Common myeloid progenitor, CD34-positive (primary cell): ENCODE measurements at regions not wholly inside any gene's neighbourhood (a gene's known extent, or its start where the extent isn't known, plus 50 kb on each side); places are given as distances from the start of the nearest gene placed in this dataset.

Experiments
- CTCF ChIA-PET: fragments of 350-600 bp; sonication (Branson Sonifier 250); formaldehyde crosslinking; loops from one replicate; lab custom pipeline; 2021; ENCODE audit warnings: antibody characterized with exemption; lab: Charles Lee
- POLR2A ChIA-PET: fragments of 350-600 bp; sonication (Branson Sonifier 250); formaldehyde crosslinking; loops from one replicate; lab custom pipeline; 2021; ENCODE audit warnings: antibody characterized with exemption; lab: Charles Lee
- DNase-seq, 3 donors: peaks; one replicate each; pipeline versions ENCODE4 v3.0.0 to v3.0.0-alpha.2; 2013
- H3K27ac ChIP-seq, 2 experiments: 1 replicate in 1 of 2; 2 replicates in 1 of 2; pipeline ENCODE4 v1.7.0; 2013; ENCODE audit warnings: inconsistent platforms in 2 of 2, low read length in 2 of 2, mild to moderate bottlenecking in 2 of 2, low read depth in 1 of 2, moderate library complexity in 1 of 2; ENCODE audit not compliant: severe bottlenecking in 2 of 2, insufficient read depth in 1 of 2, poor library complexity in 1 of 2
- H3K27me3 ChIP-seq, 5 experiments: replicated peaks in 2 of 5; 1 replicate in 3 of 5; 2 replicates in 2 of 5; pipeline versions ENCODE4 v1.6.1 to v1.7.0; 2013; ENCODE audit warnings: low read length in 4 of 5, mild to moderate bottlenecking in 2 of 5, moderate library complexity in 2 of 5, inconsistent platforms in 1 of 5; ENCODE audit not compliant: insufficient read depth in 5 of 5, control insufficient read depth in 4 of 5
- H3K36me3 ChIP-seq, 4 experiments: 1 replicate in 2 of 4; 2 replicates in 2 of 4; pipeline versions ENCODE4 v1.6.1 to v1.7.0; 2013; ENCODE audit warnings: low read length in 3 of 4, control low read depth in 1 of 4, mild to moderate bottlenecking in 1 of 4; ENCODE audit not compliant: control insufficient read depth in 4 of 4, insufficient read depth in 4 of 4
- H3K4me1 ChIP-seq, 4 experiments: 1 replicate in 3 of 4; 2 replicates in 1 of 4; pipeline versions ENCODE4 v1.6.1 to v1.7.1; 2013; ENCODE audit warnings: low read length in 3 of 4, mild to moderate bottlenecking in 3 of 4, control low read depth in 1 of 4, inconsistent platforms in 1 of 4, moderate library complexity in 1 of 4; ENCODE audit not compliant: control insufficient read depth in 4 of 4, insufficient read depth in 4 of 4; ENCODE audit errors: control extremely low read depth in 1 of 4
- H3K4me3 ChIP-seq, 7 experiments: 1 replicate in 4 of 7; 2 replicates in 3 of 7; pipeline versions ENCODE4 v1.5.1 to v1.7.0; 2013; ENCODE audit warnings: mild to moderate bottlenecking in 7 of 7, low read length in 6 of 7, moderate library complexity in 6 of 7, inconsistent platforms in 2 of 7, low read depth in 2 of 7, control low read depth in 1 of 7; ENCODE audit not compliant: insufficient read depth in 4 of 7, control insufficient read depth in 1 of 7; ENCODE audit errors: extremely low read depth in 1 of 7
- H3K9me3 ChIP-seq, 5 experiments: 1 replicate in 4 of 5; 2 replicates in 1 of 5; pipeline versions ENCODE4 v1.6.1 to v1.7.1; 2013; ENCODE audit warnings: low read length in 4 of 5, mild to moderate bottlenecking in 2 of 5, inconsistent platforms in 1 of 5, low read depth in 1 of 5, moderate library complexity in 1 of 5; ENCODE audit not compliant: control insufficient read depth in 4 of 5, insufficient read depth in 2 of 5; ENCODE audit errors: control extremely low read depth in 1 of 5
- whole genome bisulfite sequencing: methylation state at CpG from one replicate; pipeline ENCODE4 v1.1.5; 2013; ENCODE audit not compliant: insufficient coverage; 5-methylcytosine and 5-hydroxymethylcytosine counted together

DNA sequence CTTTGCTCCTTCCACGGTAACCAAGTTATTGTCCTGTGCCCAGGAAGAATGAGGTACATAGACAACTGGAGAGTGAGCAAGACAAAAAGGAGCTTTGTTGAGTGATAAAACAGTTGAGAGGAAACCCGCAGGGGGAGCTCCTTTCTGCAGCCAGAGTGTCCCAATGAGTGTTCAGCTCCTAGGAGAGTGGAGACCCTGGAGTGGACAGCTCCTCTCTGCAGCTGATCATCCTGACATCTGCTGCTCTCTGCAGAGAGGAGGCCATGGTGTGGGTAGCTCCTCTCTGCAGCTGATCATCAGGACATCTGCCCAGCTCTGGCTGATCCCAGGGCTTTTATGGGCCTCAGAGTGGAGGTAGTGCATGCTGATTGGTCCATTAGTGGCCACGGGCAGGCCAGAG is 53.4 kb upstream of the PCDH15 start:
- CTCF ChIA-PET, result interaction anchor here (0.6 kb wide), 1 partner anchor 37 kb away, joined by 3 read pairs; no protein-coding TSS in a partner anchor
- no peaks in the 10 kb centered on the region for H3K4me1 ChIP-seq
- no peak overlapping the region for H3K27ac ChIP-seq
- H3K9me3 ChIP-seq, result no peaks in the 10 kb centered on the region
- no peak overlapping the region for H3K4me3 ChIP-seq
- no peaks in the 10 kb centered on the region for H3K36me3 ChIP-seq
- no peak for DNase-seq
- H3K27me3 ChIP-seq, result no peaks in the 10 kb centered on the region
- 100% methylated on average over 3 of the region's 3 CpGs for WGBS
- POLR2A ChIA-PET, result no interaction called here

GRCh38 chr10:54853883-54854282 is 52.9 kb upstream of the PCDH15 start:
- Histone ChIP-seq H3K36me3 (no peaks in the 10 kb centered on the region), H3K27ac (no peak overlapping the region), H3K27me3 (no peaks in the 10 kb centered on the region), H3K4me1 (no peaks in the 10 kb centered on the region), H3K4me3 (no peak overlapping the region), H3K9me3 (no peaks in the 10 kb centered on the region)
- POLR2A ChIA-PET, result no interaction called here
- DNase-seq, result no peak
- CTCF ChIA-PET, result interaction anchor here (0.6 kb wide), 1 partner anchor 37 kb away, joined by 3 read pairs; no protein-coding TSS in a partner anchor
- WGBS, result 95% methylated on average over 6 of the region's 6 CpGs
